Naive thymus-derived CD4-positive, alpha-beta T cell (primary cell): ENCODE measurements at regions not wholly inside any gene's neighbourhood (a gene's known extent, or its start where the extent isn't known, plus 50 kb on each side); places are given as distances from the start of the nearest gene placed in this dataset.

Experiments used
- ATAC-seq: fragments of 150-1000 bp; cut with Tn5 transposase; 2 replicates; pipeline ENCODE4 v1.10.0; 2021; ENCODE audit warnings: mild to moderate bottlenecking, moderate library complexity
- CTCF ChIA-PET: fragments of 350-600 bp; sonication (Branson Sonifier 250); formaldehyde crosslinking; loops from one replicate; lab custom pipeline; 2021; ENCODE audit warnings: antibody characterized with exemption; lab: Charles Lee
- POLR2A ChIA-PET: fragments of 350-600 bp; sonication (Branson Sonifier 250); formaldehyde crosslinking; loops from one replicate; lab custom pipeline; 2021; ENCODE audit warnings: antibody characterized with exemption, inconsistent platforms; lab: Charles Lee
- DNase-seq, 9 donors: peaks; one replicate each; pipeline versions ENCODE4 v3.0.0 to v3.0.0-alpha.2; 2020 to 2022; ENCODE audit warnings: mixed read lengths in 1 of 9
- H3K27ac ChIP-seq: one replicate; pipeline ENCODE4 v1.7.0; 2013; ENCODE audit warnings: mild to moderate bottlenecking, low read depth, low read length, moderate library complexity
- H3K27me3 ChIP-seq, 2 donors: one replicate each; pipeline ENCODE4 v1.7.0; 2013; ENCODE audit warnings: low read length in 2 of 2, mild to moderate bottlenecking in 2 of 2, moderate library complexity in 2 of 2; ENCODE audit not compliant: control insufficient read depth in 2 of 2, insufficient read depth in 2 of 2
- H3K36me3 ChIP-seq, 3 experiments: 1 replicate in 2 of 3; 2 replicates in 1 of 3; pipeline ENCODE4 v1.7.0; 2013; ENCODE audit warnings: low read length in 3 of 3, mild to moderate bottlenecking in 3 of 3, moderate library complexity in 1 of 3; ENCODE audit not compliant: insufficient read depth in 3 of 3, control insufficient read depth in 2 of 3
- H3K4me1 ChIP-seq, 2 donors: one replicate each; pipeline ENCODE4 v1.7.0; 2013; ENCODE audit warnings: low read length in 2 of 2, mild to moderate bottlenecking in 2 of 2, moderate library complexity in 1 of 2; ENCODE audit not compliant: control insufficient read depth in 2 of 2, insufficient read depth in 2 of 2
- H3K4me3 ChIP-seq: 2 replicates; pipeline ENCODE4 v1.7.0; 2013; ENCODE audit warnings: mild to moderate bottlenecking, low read length
- H3K9me3 ChIP-seq, 3 experiments: 1 replicate in 2 of 3; 2 replicates in 1 of 3; pipeline ENCODE4 v1.7.0; 2013; ENCODE audit warnings: low read length in 3 of 3; ENCODE audit not compliant: control insufficient read depth in 2 of 3
- H3K27ac Mint-ChIP-seq, 9 donors: one replicate each; pipeline ENCODE4 v1.8.0; 2020 to 2022; ENCODE audit warnings: mixed read lengths in 9 of 9, mild to moderate bottlenecking in 8 of 9, moderate library complexity in 5 of 9, inconsistent platforms in 2 of 9
- H3K27me3 Mint-ChIP-seq, 5 donors: one replicate each; pipeline ENCODE4 v1.8.0; 2021 to 2022; ENCODE audit warnings: mixed read lengths in 5 of 5, mild to moderate bottlenecking in 1 of 5
- H3K36me3 Mint-ChIP-seq, 5 donors: one replicate each; pipeline ENCODE4 v1.8.0; 2020 to 2022; ENCODE audit warnings: mixed read lengths in 5 of 5, mild to moderate bottlenecking in 3 of 5, inconsistent platforms in 1 of 5
- H3K4me1 Mint-ChIP-seq, 7 donors: one replicate each; pipeline ENCODE4 v1.8.0; 2020 to 2022; ENCODE audit warnings: mixed read lengths in 7 of 7, mild to moderate bottlenecking in 3 of 7, inconsistent platforms in 1 of 7
- H3K4me3 Mint-ChIP-seq, 10 donors: one replicate each; pipeline ENCODE4 v1.8.0; 2020 to 2022; ENCODE audit warnings: mild to moderate bottlenecking in 10 of 10, mixed read lengths in 10 of 10, moderate library complexity in 6 of 10, inconsistent platforms in 2 of 10
- H3K9me3 Mint-ChIP-seq, 11 donors: one replicate each; pipeline ENCODE4 v1.8.0; 2020 to 2022; ENCODE audit warnings: mixed read lengths in 11 of 11, mild to moderate bottlenecking in 4 of 11, inconsistent platforms in 1 of 11, moderate library complexity in 1 of 11
- intact Hi-C, 2 donors: fragments of 100-400 bp; cut with micrococcal nuclease; formaldehyde crosslinking; loops; one replicate each; pipeline ENCODE4 v1.15.1; 2023

DNA sequence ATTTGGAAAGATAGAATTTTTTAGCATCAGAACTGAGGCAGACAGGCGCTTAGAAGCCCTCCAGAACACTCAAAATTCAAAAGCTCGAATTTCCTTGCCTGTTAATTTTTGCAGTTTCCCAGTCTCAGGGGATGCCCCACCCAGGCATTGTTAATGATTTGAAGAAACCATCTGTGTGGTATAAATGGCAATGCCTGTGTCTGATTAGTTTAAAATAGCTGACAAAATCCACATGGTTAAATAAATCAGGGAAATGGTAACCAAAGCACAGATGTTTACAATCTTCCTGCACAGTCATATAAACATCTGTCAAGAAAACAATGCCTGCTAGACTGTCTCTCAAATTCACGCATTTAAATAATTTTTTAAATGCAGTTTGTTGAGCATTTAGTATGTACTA lies 185.2 kb upstream of the RGMB start:
- ChIA-PET CTCF (no interaction called here), POLR2A (no interaction called here)
- H3K36me3 ChIP-seq: no peaks in the 10 kb centered on the region
- Mint-ChIP-seq H3K9me3 (peaks cover 0 to 10% (median 4%) of the 10 kb centered on the region in 11 donors), H3K4me3 (no peak overlapping the region), H3K36me3 (no peaks in the 10 kb centered on the region), H3K4me1 (no peaks in the 10 kb centered on the region), H3K27ac (no peak overlapping the region), H3K27me3 (peaks cover 0 to 21% (median 0%) of the 10 kb centered on the region in 5 donors)
- ATAC-seq (no peak), DNase-seq (no peak)
- intact Hi-C loops: no loop called here
- H3K27me3 ChIP-seq: no peaks in the 10 kb centered on the region
- no peaks in the 10 kb centered on the region for H3K4me1 ChIP-seq
- H3K9me3 ChIP-seq: no peaks in the 10 kb centered on the region
- no peak overlapping the region for H3K27ac ChIP-seq
- H3K4me3 ChIP-seq: no peak overlapping the region

DNA sequence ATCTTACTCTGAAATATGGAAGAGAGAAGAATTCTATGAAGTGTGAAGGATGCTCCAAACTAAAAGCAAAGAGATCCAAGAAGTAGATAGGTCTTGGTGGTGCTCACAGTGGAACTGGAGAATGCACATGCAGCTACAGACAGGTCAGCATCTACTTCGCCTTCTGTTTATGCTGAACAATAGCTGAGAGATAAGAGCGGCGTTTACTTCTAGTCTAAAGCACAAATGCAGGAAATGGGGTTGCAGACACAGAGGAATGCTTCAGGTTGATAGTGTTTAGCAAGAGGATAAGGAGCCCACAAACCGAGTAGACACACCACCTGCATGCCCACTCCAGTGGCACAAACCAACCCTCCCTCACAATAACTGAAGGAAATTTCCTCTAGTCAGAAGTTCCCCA lies 180.0 kb upstream of the RGMB start:
- H3K36me3 Mint-ChIP-seq: no peaks in the 10 kb centered on the region
- ChIA-PET POLR2A (no interaction called here), CTCF (no interaction called here)
- ATAC-seq: no peak
- Histone ChIP-seq H3K36me3 (no peaks in the 10 kb centered on the region), H3K27ac (no peak overlapping the region), H3K9me3 (no peaks in the 10 kb centered on the region), H3K4me3 (no peak overlapping the region), H3K4me1 (no peaks in the 10 kb centered on the region), H3K27me3 (no peaks in the 10 kb centered on the region)
- intact Hi-C loops: no loop called here
- no peak overlapping the region for H3K4me3 Mint-ChIP-seq
- H3K27ac Mint-ChIP-seq: no peak overlapping the region
- H3K9me3 Mint-ChIP-seq: peaks cover 1 to 12% (median 8%) of the 10 kb centered on the region in 11 donors
- DNase-seq: no peak
- H3K4me1 Mint-ChIP-seq: no peaks in the 10 kb centered on the region
- H3K27me3 Mint-ChIP-seq: peaks cover 0 to 34% (median 5%) of the 10 kb centered on the region in 5 donors

DNA sequence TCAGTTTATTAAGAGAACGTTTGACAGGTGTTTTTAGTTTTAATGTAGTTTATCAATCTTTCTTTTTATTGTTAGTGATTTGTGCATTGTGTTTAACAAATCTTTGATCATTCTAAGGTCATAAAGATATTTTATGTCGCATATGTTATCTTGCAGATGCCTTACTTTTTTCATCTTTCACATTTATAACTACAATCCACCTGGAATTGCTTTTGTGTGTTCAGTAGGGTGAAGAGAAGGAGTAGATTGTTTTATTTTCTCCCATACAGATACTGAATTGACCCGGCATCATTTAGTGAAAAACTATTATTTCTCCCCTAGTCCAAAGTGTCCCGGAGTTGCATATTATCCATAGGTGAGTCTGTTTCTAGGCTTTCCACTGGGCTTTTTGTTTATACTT lies 179.4 kb upstream of the RGMB start:
- H3K4me1 Mint-ChIP-seq: no peaks in the 10 kb centered on the region
- Histone ChIP-seq H3K4me3 (no peak overlapping the region), H3K27ac (no peak overlapping the region), H3K27me3 (no peaks in the 10 kb centered on the region), H3K4me1 (no peaks in the 10 kb centered on the region), H3K36me3 (no peaks in the 10 kb centered on the region), H3K9me3 (no peaks in the 10 kb centered on the region)
- no peak overlapping the region for H3K4me3 Mint-ChIP-seq
- DNase-seq (no peak), ATAC-seq (no peak)
- H3K36me3 Mint-ChIP-seq: no peaks in the 10 kb centered on the region
- intact Hi-C loops: no loop called here
- peaks cover 2 to 14% (median 8%) of the 10 kb centered on the region in 11 donors for H3K9me3 Mint-ChIP-seq
- CTCF ChIA-PET: no interaction called here
- H3K27me3 Mint-ChIP-seq: peaks cover 0 to 33% (median 5%) of the 10 kb centered on the region in 5 donors
- H3K27ac Mint-ChIP-seq: no peak overlapping the region
- POLR2A ChIA-PET: no interaction called here

DNA sequence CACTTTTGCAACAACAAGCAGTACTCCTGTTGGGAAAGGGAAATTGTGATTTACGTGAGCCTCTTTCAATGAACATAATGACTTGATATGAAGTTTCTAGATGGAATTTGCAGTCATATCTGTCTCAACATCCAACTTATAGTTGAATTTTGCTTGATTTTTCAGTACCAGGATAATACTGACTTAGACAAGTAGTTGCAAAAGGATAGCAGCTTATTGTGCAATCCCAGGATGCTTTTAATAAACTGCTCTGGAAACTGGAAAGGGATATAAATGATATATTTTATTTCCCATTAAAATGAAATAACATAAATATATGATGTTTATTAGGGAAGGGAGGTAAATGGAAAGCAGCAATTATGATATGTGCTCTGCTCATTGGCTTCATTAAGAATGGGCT lies 174.4 kb upstream of the RGMB start:
- Histone ChIP-seq H3K4me1 (no peaks in the 10 kb centered on the region), H3K27ac (no peak overlapping the region), H3K27me3 (no peaks in the 10 kb centered on the region), H3K9me3 (no peaks in the 10 kb centered on the region), H3K4me3 (no peak overlapping the region), H3K36me3 (no peaks in the 10 kb centered on the region)
- POLR2A ChIA-PET: no interaction called here
- Mint-ChIP-seq H3K27me3 (peaks cover 0 to 25% (median 8%) of the 10 kb centered on the region in 5 donors), H3K36me3 (peaks cover 0 to 6% (median 0%) of the 10 kb centered on the region in 5 donors), H3K4me3 (no peak overlapping the region), H3K9me3 (peaks cover 0 to 24% (median 6%) of the 10 kb centered on the region in 11 donors), H3K4me1 (no peaks in the 10 kb centered on the region), H3K27ac (no peak overlapping the region)
- intact Hi-C loops: no loop called here
- no peak for ATAC-seq
- DNase-seq: no peak
- CTCF ChIA-PET: no interaction called here

DNA sequence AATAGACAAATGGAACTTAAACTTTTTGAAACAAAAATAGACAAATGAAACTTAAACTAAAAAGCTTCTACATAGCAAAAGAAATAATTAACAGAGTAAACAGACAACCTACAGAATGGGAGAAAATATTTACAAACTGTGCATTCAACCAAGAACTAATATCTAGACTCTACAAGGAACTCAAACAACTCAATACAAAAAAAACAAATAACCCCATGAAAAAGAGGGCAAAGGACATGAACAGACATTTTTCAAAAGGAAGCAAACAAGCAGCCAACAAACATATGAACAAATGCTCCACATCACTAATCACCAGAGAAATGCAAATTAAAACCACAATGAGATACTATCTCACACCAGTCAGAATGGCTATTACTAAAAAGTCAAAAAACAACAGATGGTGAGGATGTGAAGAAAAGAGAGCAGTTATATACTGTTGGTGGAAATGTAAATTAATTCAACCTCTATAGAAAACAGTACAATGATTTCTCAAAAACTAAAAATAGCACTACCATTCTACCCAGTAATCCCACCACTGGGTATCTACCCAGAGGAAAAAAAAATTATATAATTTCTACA lies 170.8 kb upstream of the RGMB start:
- Histone ChIP-seq H3K4me1 (no peaks in the 10 kb centered on the region), H3K27ac (no peak overlapping the region), H3K4me3 (no peak overlapping the region), H3K36me3 (no peaks in the 10 kb centered on the region), H3K9me3 (no peaks in the 10 kb centered on the region), H3K27me3 (no peaks in the 10 kb centered on the region)
- ChIA-PET POLR2A (no interaction called here), CTCF (no interaction called here)
- DNase-seq (no peak), ATAC-seq (no peak)
- Mint-ChIP-seq H3K27ac (no peak overlapping the region), H3K27me3 (peaks cover 0 to 10% (median 6%) of the 10 kb centered on the region in 5 donors), H3K36me3 (peaks cover 0 to 6% (median 0%) of the 10 kb centered on the region in 5 donors), H3K4me3 (no peak overlapping the region), H3K4me1 (no peaks in the 10 kb centered on the region), H3K9me3 (peaks cover 0 to 22% (median 6%) of the 10 kb centered on the region in 11 donors)
- intact Hi-C loops: no loop called here

DNA sequence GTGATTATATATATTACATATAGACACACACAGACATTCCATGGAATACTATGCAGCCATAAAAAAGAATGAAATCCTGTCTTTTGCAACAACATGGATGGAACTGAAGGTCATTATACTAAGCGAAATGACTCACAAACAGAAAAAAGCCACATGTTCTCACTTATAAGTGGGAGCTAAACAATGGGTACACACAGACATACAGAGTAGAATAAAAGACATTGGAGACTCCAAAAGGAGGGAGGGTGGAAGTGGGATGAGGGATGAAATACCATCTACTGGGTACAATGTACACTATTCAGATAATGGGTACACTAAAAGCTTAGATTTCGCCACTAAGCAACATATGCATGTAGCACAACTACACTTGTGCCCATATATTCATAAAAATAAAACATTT lies 170.0 kb upstream of the RGMB start:
- Mint-ChIP-seq H3K36me3 (peaks cover 0 to 6% (median 0%) of the 10 kb centered on the region in 5 donors), H3K4me1 (no peaks in the 10 kb centered on the region), H3K4me3 (no peak overlapping the region), H3K27ac (no peak overlapping the region), H3K9me3 (peaks cover 0 to 20% (median 5%) of the 10 kb centered on the region in 11 donors), H3K27me3 (peaks cover 0 to 10% (median 6%) of the 10 kb centered on the region in 5 donors)
- no peak for ATAC-seq
- Histone ChIP-seq H3K9me3 (no peaks in the 10 kb centered on the region), H3K4me1 (no peaks in the 10 kb centered on the region), H3K4me3 (no peak overlapping the region), H3K27me3 (no peaks in the 10 kb centered on the region), H3K27ac (no peak overlapping the region), H3K36me3 (no peaks in the 10 kb centered on the region)
- ChIA-PET CTCF (interaction anchor here (0.6 kb wide), 1 partner anchor 192 kb away, joined by 3 read pairs; no protein-coding TSS in a partner anchor), POLR2A (no interaction called here)
- intact Hi-C loops: no loop called here
- no peak for DNase-seq

DNA sequence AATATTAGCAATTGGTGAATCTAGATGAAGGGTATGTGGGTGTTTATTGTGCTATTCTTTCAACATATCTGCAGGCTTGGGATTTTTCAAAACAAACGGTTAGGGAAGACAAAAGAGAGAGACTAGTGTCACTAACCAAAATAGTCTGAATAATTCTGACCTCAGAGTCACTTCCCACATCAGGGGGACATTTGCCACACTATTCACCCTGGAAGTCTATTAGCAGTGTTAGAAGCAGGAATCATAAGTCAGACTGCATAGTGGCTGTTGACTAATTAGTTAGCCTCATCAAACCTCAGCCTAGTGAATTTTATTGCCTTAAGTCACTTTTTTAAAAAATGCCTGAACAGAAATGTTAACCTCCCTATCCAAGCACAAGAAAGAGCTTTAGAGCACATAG lies 169.2 kb upstream of the RGMB start:
- H3K9me3 Mint-ChIP-seq: peaks cover 0 to 16% (median 3%) of the 10 kb centered on the region in 11 donors
- no peak for DNase-seq

More for the DNA sequence above, 169.2 kb upstream of the RGMB start:
- no peak for ATAC-seq
- POLR2A ChIA-PET: no interaction called here
- Histone ChIP-seq H3K9me3 (no peaks in the 10 kb centered on the region), H3K27ac (no peak overlapping the region), H3K36me3 (no peaks in the 10 kb centered on the region), H3K27me3 (no peaks in the 10 kb centered on the region), H3K4me3 (no peak overlapping the region), H3K4me1 (no peaks in the 10 kb centered on the region)
- Mint-ChIP-seq H3K4me1 (no peaks in the 10 kb centered on the region), H3K27me3 (peaks cover 0 to 9% (median 6%) of the 10 kb centered on the region in 5 donors), H3K36me3 (peaks cover 0 to 6% (median 0%) of the 10 kb centered on the region in 5 donors), H3K27ac (no peak overlapping the region), H3K4me3 (no peak overlapping the region)
- CTCF ChIA-PET: no interaction called here
- intact Hi-C loops: no loop called here
